Effector CD8-positive, alpha-beta T cell (primary cell): ENCODE measurements at regions not wholly inside any gene's neighbourhood (a gene's known extent, or its start where the extent isn't known, plus 50 kb on each side); places are given as distances from the start of the nearest gene placed in this dataset.

Experiments used
- DNase-seq: peaks from one replicate; lab custom pipeline; 2025; lab: John Stamatoyannopoulos, UW

GRCh38 chr3:41041462-41041861, 157.8 kb upstream of the CTNNB1 start:
- DNase-seq = no peak

GRCh38 chr3:41041899-41042298, 157.4 kb upstream of the CTNNB1 start:
- no peak for DNase-seq

- no peak for DNase-seq
These were observed 154.8 kb upstream of the CTNNB1 start for GRCh38 chr3:41044523-41044922.

- DNase-seq = no peak
These were observed 153.8 kb upstream of the CTNNB1 start for GRCh38 chr3:41045491-41045890.

- DNase-seq = no peak
These were observed 149.2 kb upstream of the CTNNB1 start for GRCh38 chr3:41050144-41050543.

GRCh38 chr3:41053220-41053619, 146.1 kb upstream of the CTNNB1 start:
- DNase-seq = no peak

- no peak for DNase-seq
These were observed 139.2 kb upstream of the CTNNB1 start for GRCh38 chr3:41060106-41060505.

GRCh38 chr3:41064070-41064469, 135.2 kb upstream of the CTNNB1 start:
- no peak for DNase-seq

- DNase-seq = no peak
These were observed 134.8 kb upstream of the CTNNB1 start for GRCh38 chr3:41064526-41064925.

GRCh38 chr3:41065340-41065739, 134.0 kb upstream of the CTNNB1 start:
- DNase-seq = no peak

GRCh38 chr3:41073190-41073589, 126.1 kb upstream of the CTNNB1 start:
- DNase-seq = no peak

- DNase-seq = no peak
These were observed 123.3 kb upstream of the CTNNB1 start for GRCh38 chr3:41075975-41076374.

- DNase-seq = no peak
These were observed 122.9 kb upstream of the CTNNB1 start for GRCh38 chr3:41076399-41076798.

- no peak for DNase-seq
These were observed 119.2 kb upstream of the CTNNB1 start for GRCh38 chr3:41080141-41080540.

- DNase-seq = no peak
These were observed 110.4 kb upstream of the CTNNB1 start for GRCh38 chr3:41088882-41089281.

GRCh38 chr3:41089566-41089965, 109.7 kb upstream of the CTNNB1 start:
- DNase-seq = no peak

- no peak for DNase-seq
These were observed 106.5 kb upstream of the CTNNB1 start for GRCh38 chr3:41092844-41093243.

- no peak for DNase-seq
These were observed 105.8 kb upstream of the CTNNB1 start for GRCh38 chr3:41093476-41093875.

- no peak for DNase-seq
These were observed 105.0 kb upstream of the CTNNB1 start for GRCh38 chr3:41094351-41094750.

GRCh38 chr3:41095702-41096101, 103.6 kb upstream of the CTNNB1 start:
- DNase-seq = no peak

- DNase-seq = no peak
These were observed 101.3 kb upstream of the CTNNB1 start for GRCh38 chr3:41097896-41098496.

- DNase-seq = no peak
These were observed 98.1 kb upstream of the CTNNB1 start for GRCh38 chr3:41101231-41101630.

GRCh38 chr3:41102053-41102556, 97.2 kb upstream of the CTNNB1 start:
- no peak for DNase-seq

- DNase-seq = no peak
These were observed 96.6 kb upstream of the CTNNB1 start for GRCh38 chr3:41102750-41103149.
